KMS-11 (cell line): ENCODE measurements at regions not wholly inside any gene's neighbourhood (a gene's known extent, or its start where the extent isn't known, plus 50 kb on each side); places are given as distances from the start of the nearest gene placed in this dataset.

Source experiments
- H2AFZ ChIP-seq: fragments of 200-600 bp; sonication (generic); 2 replicates; pipeline ENCODE4 v1.6.1; 2016; ENCODE audit warnings: antibody characterized with exemption, mixed run types, low read depth
- H3K27ac ChIP-seq: fragments of 200-600 bp; sonication (generic); 2 replicates; pipeline ENCODE4 v1.6.1; 2016; ENCODE audit warnings: mild to moderate bottlenecking, mixed run types
- H3K27me3 ChIP-seq: fragments of 200-600 bp; sonication (generic); 2 replicates; pipeline ENCODE4 v1.6.1; 2017; ENCODE audit warnings: mild to moderate bottlenecking, low read depth, mixed run types, moderate library complexity; ENCODE audit not compliant: insufficient read depth
- H3K36me3 ChIP-seq: fragments of 200-600 bp; sonication (generic); 2 replicates; pipeline ENCODE4 v1.6.1; 2017; ENCODE audit warnings: mild to moderate bottlenecking, mixed run types; ENCODE audit not compliant: insufficient read depth
- H3K4me1 ChIP-seq: fragments of 200-600 bp; sonication (generic); 2 replicates; pipeline ENCODE4 v1.6.1; 2016; ENCODE audit warnings: mild to moderate bottlenecking, low read depth, mixed run types; ENCODE audit not compliant: poor library complexity, severe bottlenecking
- H3K4me2 ChIP-seq: fragments of 200-600 bp; sonication (generic); 2 replicates; pipeline ENCODE4 v1.7.0; 2016; ENCODE audit warnings: mild to moderate bottlenecking, mixed run types
- H3K4me3 ChIP-seq: fragments of 200-600 bp; sonication (generic); IDR thresholded peaks from 2 replicates; pipeline ENCODE4 v1.6.1; 2017; ENCODE audit warnings: low read depth, low read length, mixed read lengths; ENCODE audit not compliant: insufficient read depth
- H3K79me2 ChIP-seq: fragments of 200-600 bp; sonication (generic); 2 replicates; pipeline ENCODE4 v1.6.1; 2016; ENCODE audit warnings: low read depth, mixed run types; ENCODE audit not compliant: insufficient read depth
- H3K9ac ChIP-seq: fragments of 200-600 bp; sonication (generic); 2 replicates; pipeline ENCODE4 v1.6.1; 2016; ENCODE audit warnings: mild to moderate bottlenecking, mixed run types
- H4K20me1 ChIP-seq: fragments of 200-600 bp; sonication (generic); 2 replicates; pipeline ENCODE4 v1.6.1; 2016; ENCODE audit warnings: mild to moderate bottlenecking, mixed run types; ENCODE audit not compliant: insufficient read depth
- CTCF ChIP-seq: fragments of 200-600 bp; sonication (generic); conservative IDR thresholded peaks from 2 replicates; pipeline ENCODE4 v1.6.1; 2017; ENCODE audit warnings: low read depth, mild to moderate bottlenecking, antibody characterized with exemption, low read length, moderate library complexity, mixed read lengths

DNA sequence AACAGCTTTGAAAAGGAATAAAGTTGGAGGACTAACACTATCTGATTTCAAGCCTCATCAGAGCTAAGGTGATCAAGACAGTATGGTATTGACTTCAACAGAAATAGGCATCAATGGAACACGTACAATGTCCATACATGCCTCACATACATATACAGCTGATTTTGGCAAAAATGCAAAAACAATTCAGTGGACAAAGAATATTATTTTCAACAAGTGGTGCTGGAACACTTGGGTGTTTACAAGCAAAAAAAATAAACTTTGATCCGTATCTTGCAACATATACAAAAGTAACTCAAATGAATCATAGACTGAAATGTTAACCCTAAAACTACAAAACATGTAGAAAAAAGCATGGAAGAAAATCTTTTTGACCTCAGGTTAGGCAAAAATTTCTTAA, 141.9 kb upstream of the ZC3H11B start:
- Histone ChIP-seq H2AFZ (no peak overlapping the region), H3K9ac (no peak overlapping the region), H4K20me1 (no peaks in the 10 kb centered on the region), H3K36me3 (no peaks in the 10 kb centered on the region), H3K4me3 (no peak overlapping the region), H3K4me1 (no peaks in the 10 kb centered on the region), H3K4me2 (no peak overlapping the region), H3K79me2 (no peaks in the 10 kb centered on the region), H3K27me3 (no peaks in the 10 kb centered on the region), H3K27ac (no peak overlapping the region)
- TF ChIP-seq CTCF, result no peak

DNA sequence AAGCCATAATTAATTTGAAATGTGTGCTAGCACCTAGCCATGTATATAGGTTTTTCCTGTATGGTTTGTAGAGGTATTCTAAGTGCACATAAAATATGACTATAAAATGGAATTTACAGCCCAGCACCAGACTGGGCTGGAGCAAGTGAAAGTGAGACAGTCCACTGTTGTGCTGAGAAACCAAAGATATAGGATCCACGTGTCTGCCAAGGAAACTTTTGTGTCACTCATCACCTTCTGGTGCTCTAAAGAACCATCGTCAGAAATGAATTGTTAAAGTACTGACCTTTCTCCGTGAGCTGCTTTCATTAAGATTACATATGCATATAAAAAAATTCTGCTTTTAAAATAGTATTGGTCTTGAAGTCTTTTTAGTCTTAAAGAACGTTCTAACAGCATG, 141.0 kb upstream of the ZC3H11B start:
- H3K79me2 ChIP-seq, result no peaks in the 10 kb centered on the region
- no peak for TF ChIP-seq CTCF
- H3K27ac ChIP-seq, result no peak overlapping the region
- no peaks in the 10 kb centered on the region for H3K27me3 ChIP-seq
- H2AFZ ChIP-seq, result no peak overlapping the region
- H3K4me2 ChIP-seq, result no peak overlapping the region
- H3K4me3 ChIP-seq, result no peak overlapping the region
- H3K4me1 ChIP-seq, result no peaks in the 10 kb centered on the region
- H3K9ac ChIP-seq, result no peak overlapping the region
- no peaks in the 10 kb centered on the region for H3K36me3 ChIP-seq
- H4K20me1 ChIP-seq, result no peaks in the 10 kb centered on the region

DNA sequence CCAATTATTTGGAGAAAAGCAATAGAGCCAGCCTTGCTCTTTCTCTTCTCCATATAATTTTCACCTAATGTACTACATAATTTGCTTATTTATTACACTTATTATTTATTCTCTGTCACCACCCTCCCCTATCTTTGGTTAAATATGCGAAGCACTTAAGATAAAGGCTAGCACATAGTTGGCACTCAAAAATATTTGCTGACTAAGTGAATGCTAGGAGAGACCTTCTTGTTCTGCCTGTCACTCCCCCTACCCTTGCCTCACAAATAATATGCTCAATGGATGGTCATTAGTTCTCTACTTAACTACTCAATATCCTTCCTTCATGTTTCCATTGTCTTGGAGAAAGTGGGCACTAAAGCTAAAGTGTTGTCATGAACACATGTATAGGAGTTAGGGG, 139.7 kb upstream of the ZC3H11B start:
- H3K4me3 ChIP-seq, result no peak overlapping the region
- no peaks in the 10 kb centered on the region for H4K20me1 ChIP-seq
- no peak for TF ChIP-seq CTCF

GRCh38 chr1:219751870-219752507, 139.1 kb upstream of the ZC3H11B start:
- Histone ChIP-seq H3K27me3 (no peaks in the 10 kb centered on the region), H3K4me1 (no peaks in the 10 kb centered on the region), H3K36me3 (no peaks in the 10 kb centered on the region), H4K20me1 (no peaks in the 10 kb centered on the region), H3K4me3 (no peak overlapping the region), H3K79me2 (no peaks in the 10 kb centered on the region), H2AFZ (no peak overlapping the region), H3K4me2 (no peak overlapping the region), H3K27ac (no peak overlapping the region), H3K9ac (no peak overlapping the region)
- no peak for TF ChIP-seq CTCF

More for the DNA sequence above, 139.7 kb upstream of the ZC3H11B start:
- Histone ChIP-seq H3K9ac (no peak overlapping the region), H3K27me3 (no peaks in the 10 kb centered on the region), H3K27ac (no peak overlapping the region), H2AFZ (no peak overlapping the region), H3K79me2 (no peaks in the 10 kb centered on the region), H3K36me3 (no peaks in the 10 kb centered on the region), H3K4me1 (no peaks in the 10 kb centered on the region), H3K4me2 (no peak overlapping the region)
